WTC11 (cell line): ENCODE measurements at regions not wholly inside any gene's neighbourhood (a gene's known extent, or its start where the extent isn't known, plus 50 kb on each side); places are given as distances from the start of the nearest gene placed in this dataset.

Experiments used
- ATAC-seq: fragments of 200-7000 bp; cut with Tn5 transposase; 2 replicates; pipeline ENCODE4 v1.10.0; 2021; ENCODE audit warnings: mild to moderate bottlenecking, moderate library complexity
- CTCF ChIA-PET: fragments of 300-600 bp; sonication (Branson Sonifier 250); formaldehyde crosslinking; loops from one replicate; lab custom pipeline; 2021; ENCODE audit warnings: antibody characterized with exemption; lab: Charles Lee
- POLR2A ChIA-PET: fragments of 350-600 bp; sonication (Branson Sonifier 250); formaldehyde crosslinking; loops from one replicate; lab custom pipeline; 2021; ENCODE audit warnings: antibody characterized with exemption; lab: Charles Lee
- DNase-seq: peaks from one replicate; pipeline ENCODE4 v3.0.0; 2021; ENCODE audit warnings: low spot score
- H3K27ac Mint-ChIP-seq: 2 replicates; pipeline ENCODE4 v1.8.0; 2021; ENCODE audit warnings: mixed read lengths
- H3K27me3 Mint-ChIP-seq: 2 replicates; pipeline ENCODE4 v1.8.0; 2021; ENCODE audit warnings: low read depth, mild to moderate bottlenecking, moderate library complexity, mixed read lengths
- H3K36me3 Mint-ChIP-seq: 2 replicates; pipeline ENCODE4 v1.8.0; 2021; ENCODE audit warnings: mixed read lengths
- H3K4me1 Mint-ChIP-seq: 2 replicates; pipeline ENCODE4 v1.8.0; 2022; ENCODE audit warnings: mixed read lengths
- H3K4me3 Mint-ChIP-seq: 2 replicates; pipeline ENCODE4 v1.8.0; 2021; ENCODE audit warnings: mild to moderate bottlenecking, moderate library complexity, mixed read lengths
- H3K9me3 Mint-ChIP-seq: 2 replicates; pipeline ENCODE4 v1.8.0; 2021; ENCODE audit warnings: mixed read lengths
- ATF2 ChIP-seq: sonication (generic); formaldehyde crosslinking; IDR thresholded peaks from 2 replicates; pipeline ENCODE4 v1.8.1; 2022; ENCODE audit warnings: low read depth, missing genetic modification reagents, borderline replicate concordance
- CBFB ChIP-seq: sonication (generic); formaldehyde crosslinking; IDR thresholded peaks from 2 replicates; pipeline ENCODE4 v1.8.1; 2022; ENCODE audit warnings: mild to moderate bottlenecking, low read depth, missing genetic modification reagents
- CREM ChIP-seq: sonication (generic); formaldehyde crosslinking; IDR thresholded peaks from 2 replicates; pipeline ENCODE4 v1.8.1; 2022; ENCODE audit warnings: mild to moderate bottlenecking, missing genetic modification reagents, moderate library complexity
- E2F4 ChIP-seq: sonication (generic); formaldehyde crosslinking; IDR thresholded peaks from 2 replicates; pipeline ENCODE4 v1.8.1; 2022; ENCODE audit warnings: low read depth, mild to moderate bottlenecking, moderate library complexity, missing genetic modification reagents, borderline replicate concordance
- FOXJ3 ChIP-seq: sonication (generic); formaldehyde crosslinking; IDR thresholded peaks from 2 replicates; pipeline ENCODE4 v1.9.0; 2021; ENCODE audit warnings: missing genetic modification reagents, mild to moderate bottlenecking, borderline replicate concordance
- FOXP4 ChIP-seq: sonication (generic); formaldehyde crosslinking; IDR thresholded peaks from 2 replicates; pipeline ENCODE4 v1.8.0; 2022; ENCODE audit warnings: mild to moderate bottlenecking, missing genetic modification reagents
- GTF2I ChIP-seq: fragments of 250-450 bp; sonication (Bioruptor Pico); conservative IDR thresholded peaks from 2 replicates; pipeline ENCODE4 v1.4.0; 2021; ENCODE audit warnings: mild to moderate bottlenecking
- HMGA2 ChIP-seq: fragments of 250-450 bp; sonication (Bioruptor Pico); IDR thresholded peaks from 2 replicates; pipeline ENCODE4 v1.4.0; 2021; ENCODE audit warnings: mild to moderate bottlenecking, moderate library complexity
- MYBL2 ChIP-seq: sonication (generic); formaldehyde crosslinking; IDR thresholded peaks from 2 replicates; pipeline ENCODE4 v1.8.1; 2023; ENCODE audit warnings: mild to moderate bottlenecking, moderate library complexity, missing genetic modification reagents
- NFATC4 ChIP-seq: fragments of 250-450 bp; sonication (Bioruptor Pico); IDR thresholded peaks from 2 replicates; pipeline ENCODE4 v1.9.0; 2021; ENCODE audit warnings: mild to moderate bottlenecking
- NFYB ChIP-seq: sonication (generic); formaldehyde crosslinking; conservative IDR thresholded peaks from 2 replicates; pipeline ENCODE4 v1.8.0; 2022; ENCODE audit warnings: low read depth, missing genetic modification reagents
- SMAD4 ChIP-seq: sonication (generic); formaldehyde crosslinking; IDR thresholded peaks from 2 replicates; pipeline ENCODE4 v1.8.0; 2022; ENCODE audit warnings: mild to moderate bottlenecking, missing genetic modification reagents
- TCF7 ChIP-seq: sonication (generic); formaldehyde crosslinking; IDR thresholded peaks from 2 replicates; pipeline ENCODE4 v1.8.0; 2022; ENCODE audit warnings: mild to moderate bottlenecking, low read depth, missing genetic modification reagents, moderate library complexity
- TEAD1 ChIP-seq: sonication (generic); formaldehyde crosslinking; IDR thresholded peaks from 2 replicates; pipeline ENCODE4 v1.8.0; 2022; ENCODE audit warnings: mild to moderate bottlenecking, missing genetic modification reagents
- ZBTB21 ChIP-seq: sonication (generic); formaldehyde crosslinking; IDR thresholded peaks from 2 replicates; pipeline ENCODE4 v1.8.1; 2023; ENCODE audit warnings: mild to moderate bottlenecking, missing genetic modification reagents, borderline replicate concordance
- ZNF121 ChIP-seq: sonication (generic); formaldehyde crosslinking; IDR thresholded peaks from 2 replicates; pipeline ENCODE4 v1.8.0; 2023; ENCODE audit warnings: missing genetic modification reagents
- ZNF423 ChIP-seq: fragments of 250-450 bp; sonication (Bioruptor Pico); IDR thresholded peaks from 2 replicates; pipeline ENCODE4 v2.1.2; 2022; ENCODE audit warnings: mild to moderate bottlenecking, moderate library complexity
- ZNF671 ChIP-seq: fragments of 250-450 bp; sonication (Bioruptor Pico); IDR thresholded peaks from 2 replicates; pipeline ENCODE4 v1.8.0; 2021; ENCODE audit warnings: mild to moderate bottlenecking
- TF ChIP-seq, protein P1 (sequence below): sonication (generic); formaldehyde crosslinking; IDR thresholded peaks from 2 replicates; pipeline ENCODE4 v1.8.1; 2023; ENCODE audit warnings: mild to moderate bottlenecking, missing genetic modification reagents
- TF ChIP-seq, protein P2 (sequence below): sonication (generic); formaldehyde crosslinking; IDR thresholded peaks from 2 replicates; pipeline ENCODE4 v1.8.0; 2022; ENCODE audit warnings: mild to moderate bottlenecking, missing genetic modification reagents
- TF ChIP-seq, protein P3 (sequence below): sonication (generic); formaldehyde crosslinking; IDR thresholded peaks from 2 replicates; pipeline ENCODE4 v1.8.1; 2023; ENCODE audit warnings: mild to moderate bottlenecking, missing genetic modification reagents, moderate library complexity
- TF ChIP-seq, protein P4 (sequence below): fragments of 250-450 bp; sonication (Bioruptor Pico); IDR thresholded peaks from 2 replicates; pipeline ENCODE4 v1.9.0; 2021; ENCODE audit warnings: mild to moderate bottlenecking

DNA sequence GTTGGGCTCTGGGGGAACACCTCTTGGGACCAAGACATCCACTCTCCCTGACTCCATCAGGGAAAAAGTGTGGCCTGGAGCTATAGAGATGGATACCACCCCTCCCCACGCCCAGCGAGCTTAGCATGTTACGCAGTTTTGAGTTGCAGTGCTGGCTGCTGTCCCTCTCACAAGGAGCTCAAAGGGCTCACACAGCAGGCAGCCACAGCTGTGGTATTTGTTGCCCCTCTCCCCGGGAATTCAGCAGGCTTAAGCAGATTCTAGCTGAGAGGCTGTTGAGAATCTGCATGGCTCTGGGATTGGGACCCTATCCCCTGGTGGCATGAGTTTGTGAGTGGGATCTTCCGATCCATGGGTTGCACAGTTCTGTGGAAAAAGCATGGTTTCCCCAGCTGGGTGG is 673.1 kb upstream of the FSHR start:
- no peak for TF ChIP-seq NFYB
- peak; percentile 77; the same call in 1 of the 2 replicates for TF ChIP-seq ZNF423 (CRISPR knock-in tag)
- ChIA-PET CTCF (no interaction called here), POLR2A (no interaction called here)
- Mint-ChIP-seq H3K4me1 (peaks cover 7% of the 10 kb centered on the region), H3K9me3 (peaks cover 23% of the 10 kb centered on the region), H3K27me3 (no peaks in the 10 kb centered on the region), H3K4me3 (no peak overlapping the region), H3K27ac (no peak overlapping the region), H3K36me3 (no peaks in the 10 kb centered on the region)
- DNase-seq = peak; percentile 21
- peak; percentile 68 for ATAC-seq

DNA sequence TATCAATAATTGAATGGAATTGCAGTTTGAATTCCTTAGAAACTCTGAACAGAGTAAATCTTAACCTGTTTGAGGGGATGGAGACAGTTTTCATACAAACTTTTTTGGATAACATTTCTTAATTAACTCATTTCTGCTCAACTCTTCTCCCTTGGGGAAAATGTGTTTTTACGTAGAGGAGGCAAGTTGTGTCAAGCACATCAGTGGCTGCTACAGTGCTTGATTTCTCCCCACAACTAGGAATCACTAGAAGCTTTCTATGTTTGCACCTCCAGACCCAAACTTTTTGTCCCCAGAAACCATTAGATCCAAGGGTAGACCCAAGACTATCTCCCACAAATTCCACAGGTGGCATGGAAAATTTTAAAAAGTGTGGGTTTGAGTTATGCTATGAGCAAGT is 658.9 kb upstream of the FSHR start:
- Mint-ChIP-seq H3K9me3 (no peaks in the 10 kb centered on the region), H3K27ac (no peak overlapping the region), H3K4me3 (no peak overlapping the region), H3K4me1 (peaks cover 5% of the 10 kb centered on the region; the same call in 1 of the 2 replicates), H3K27me3 (no peaks in the 10 kb centered on the region), H3K36me3 (no peaks in the 10 kb centered on the region)
- ChIA-PET CTCF (no interaction called here), POLR2A (no interaction called here)
- no peak for ATAC-seq
- no peak for DNase-seq
- no peak for TF ChIP-seq GTF2I (CRISPR knock-in tag)
- TF ChIP-seq ZBTB21 = no peak
- no peak for TF ChIP-seq ZNF121
- TF ChIP-seq, protein P1, sequence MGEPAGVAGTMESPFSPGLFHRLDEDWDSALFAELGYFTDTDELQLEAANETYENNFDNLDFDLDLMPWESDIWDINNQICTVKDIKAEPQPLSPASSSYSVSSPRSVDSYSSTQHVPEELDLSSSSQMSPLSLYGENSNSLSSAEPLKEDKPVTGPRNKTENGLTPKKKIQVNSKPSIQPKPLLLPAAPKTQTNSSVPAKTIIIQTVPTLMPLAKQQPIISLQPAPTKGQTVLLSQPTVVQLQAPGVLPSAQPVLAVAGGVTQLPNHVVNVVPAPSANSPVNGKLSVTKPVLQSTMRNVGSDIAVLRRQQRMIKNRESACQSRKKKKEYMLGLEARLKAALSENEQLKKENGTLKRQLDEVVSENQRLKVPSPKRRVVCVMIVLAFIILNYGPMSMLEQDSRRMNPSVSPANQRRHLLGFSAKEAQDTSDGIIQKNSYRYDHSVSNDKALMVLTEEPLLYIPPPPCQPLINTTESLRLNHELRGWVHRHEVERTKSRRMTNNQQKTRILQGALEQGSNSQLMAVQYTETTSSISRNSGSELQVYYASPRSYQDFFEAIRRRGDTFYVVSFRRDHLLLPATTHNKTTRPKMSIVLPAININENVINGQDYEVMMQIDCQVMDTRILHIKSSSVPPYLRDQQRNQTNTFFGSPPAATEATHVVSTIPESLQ = no peak
- TF ChIP-seq HMGA2 (CRISPR knock-in tag) = no peak
- no peak for TF ChIP-seq FOXP4
- TF ChIP-seq TEAD1 = no peak
- no peak for TF ChIP-seq NFATC4
- no peak for TF ChIP-seq E2F4 (CRISPR knock-in tag)
- TF ChIP-seq ZNF671 (CRISPR knock-in tag) = no peak
- no peak for TF ChIP-seq TCF7 (CRISPR knock-in tag)
- TF ChIP-seq, protein P2, sequence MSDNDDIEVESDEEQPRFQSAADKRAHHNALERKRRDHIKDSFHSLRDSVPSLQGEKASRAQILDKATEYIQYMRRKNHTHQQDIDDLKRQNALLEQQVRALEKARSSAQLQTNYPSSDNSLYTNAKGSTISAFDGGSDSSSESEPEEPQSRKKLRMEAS (CRISPR knock-in tag) = no peak
- TF ChIP-seq FOXJ3 (CRISPR knock-in tag) = no peak
- TF ChIP-seq CREM (CRISPR knock-in tag) = no peak
- TF ChIP-seq CBFB (CRISPR knock-in tag) = no peak
- TF ChIP-seq, protein P3, sequence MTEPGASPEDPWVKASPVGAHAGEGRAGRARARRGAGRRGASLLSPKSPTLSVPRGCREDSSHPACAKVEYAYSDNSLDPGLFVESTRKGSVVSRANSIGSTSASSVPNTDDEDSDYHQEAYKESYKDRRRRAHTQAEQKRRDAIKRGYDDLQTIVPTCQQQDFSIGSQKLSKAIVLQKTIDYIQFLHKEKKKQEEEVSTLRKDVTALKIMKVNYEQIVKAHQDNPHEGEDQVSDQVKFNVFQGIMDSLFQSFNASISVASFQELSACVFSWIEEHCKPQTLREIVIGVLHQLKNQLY (CRISPR knock-in tag) = no peak
- TF ChIP-seq ATF2 (CRISPR knock-in tag) = no peak
- TF ChIP-seq MYBL2 (CRISPR knock-in tag) = no peak
- TF ChIP-seq, protein P4, sequence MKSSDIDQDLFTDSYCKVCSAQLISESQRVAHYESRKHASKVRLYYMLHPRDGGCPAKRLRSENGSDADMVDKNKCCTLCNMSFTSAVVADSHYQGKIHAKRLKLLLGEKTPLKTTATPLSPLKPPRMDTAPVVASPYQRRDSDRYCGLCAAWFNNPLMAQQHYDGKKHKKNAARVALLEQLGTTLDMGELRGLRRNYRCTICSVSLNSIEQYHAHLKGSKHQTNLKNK = no peak
- no peak for TF ChIP-seq SMAD4 (CRISPR knock-in tag)
